Activated naive CD8-positive, alpha-beta T cell treated with anti-CD3 and anti-CD28 coated beads, Interleukin-2, amount 50 U/mL, for 24 hours (primary cell): ENCODE measurements at regions not wholly inside any gene's neighbourhood (a gene's known extent, or its start where the extent isn't known, plus 50 kb on each side); places are given as distances from the start of the nearest gene placed in this dataset.

ENCODE experiments used
- ATAC-seq: fragments of 150-1000 bp; cut with Tn5 transposase; one replicate; pipeline ENCODE4 v1.10.0; 2021
- DNase-seq: peaks from one replicate; pipeline ENCODE4 v3.0.0; 2021
- H3K27ac Mint-ChIP-seq: one replicate; pipeline ENCODE4 v1.8.0; 2021; ENCODE audit warnings: mild to moderate bottlenecking, mixed read lengths
- H3K27me3 Mint-ChIP-seq: one replicate; pipeline ENCODE4 v1.8.0; 2021; ENCODE audit warnings: mixed read lengths
- H3K36me3 Mint-ChIP-seq: one replicate; pipeline ENCODE4 v1.8.0; 2021; ENCODE audit warnings: low read depth, mixed read lengths
- H3K4me1 Mint-ChIP-seq: one replicate; pipeline ENCODE4 v1.8.0; 2021; ENCODE audit warnings: mixed read lengths
- H3K4me3 Mint-ChIP-seq: one replicate; pipeline ENCODE4 v1.8.0; 2021; ENCODE audit warnings: mild to moderate bottlenecking, moderate library complexity, mixed read lengths
- H3K9me3 Mint-ChIP-seq: one replicate; pipeline ENCODE4 v1.8.0; 2021; ENCODE audit warnings: mixed read lengths

GRCh38 chr5:166532456-166533220 is 1758.8 kb upstream of the WWC1 start:
- DNase-seq (no peak), ATAC-seq (no peak)
- Mint-ChIP-seq H3K4me1 (no peaks in the 10 kb centered on the region), H3K27me3 (no peaks in the 10 kb centered on the region), H3K27ac (no peak overlapping the region), H3K4me3 (no peak overlapping the region), H3K36me3 (no peaks in the 10 kb centered on the region), H3K9me3 (peaks cover 8% of the 10 kb centered on the region)

GRCh38 chr5:166535641-166536040 is 1755.8 kb upstream of the WWC1 start:
- DNase-seq (no peak), ATAC-seq (no peak)
- H3K36me3 Mint-ChIP-seq = no peaks in the 10 kb centered on the region
- peaks cover 8% of the 10 kb centered on the region for H3K9me3 Mint-ChIP-seq
- no peak overlapping the region for H3K27ac Mint-ChIP-seq
- no peaks in the 10 kb centered on the region for H3K27me3 Mint-ChIP-seq
- H3K4me3 Mint-ChIP-seq = no peak overlapping the region
- no peaks in the 10 kb centered on the region for H3K4me1 Mint-ChIP-seq

- H3K36me3 Mint-ChIP-seq = no peaks in the 10 kb centered on the region
- no peaks in the 10 kb centered on the region for H3K27me3 Mint-ChIP-seq
- peaks cover 8% of the 10 kb centered on the region for H3K9me3 Mint-ChIP-seq
- H3K4me3 Mint-ChIP-seq = no peak overlapping the region
- H3K4me1 Mint-ChIP-seq = no peaks in the 10 kb centered on the region
- no peak overlapping the region for H3K27ac Mint-ChIP-seq
- no peak for ATAC-seq
- no peak for DNase-seq
Observed at GRCh38 chr5:166540156-166540555, 1751.3 kb upstream of the WWC1 start.

GRCh38 chr5:166551384-166551783 is 1740.1 kb upstream of the WWC1 start:
- ATAC-seq = no peak
- Mint-ChIP-seq H3K27me3 (no peaks in the 10 kb centered on the region), H3K4me3 (no peak overlapping the region), H3K4me1 (no peaks in the 10 kb centered on the region), H3K27ac (no peak overlapping the region), H3K36me3 (no peaks in the 10 kb centered on the region), H3K9me3 (peaks cover 20% of the 10 kb centered on the region)
- no peak for DNase-seq

GRCh38 chr5:166553778-166554177 is 1737.7 kb upstream of the WWC1 start:
- H3K4me3 Mint-ChIP-seq = no peak overlapping the region
- no peak overlapping the region for H3K27ac Mint-ChIP-seq
- no peaks in the 10 kb centered on the region for H3K4me1 Mint-ChIP-seq
- no peaks in the 10 kb centered on the region for H3K36me3 Mint-ChIP-seq
- peaks cover 20% of the 10 kb centered on the region for H3K9me3 Mint-ChIP-seq
- ATAC-seq = no peak
- no peak for DNase-seq
- no peaks in the 10 kb centered on the region for H3K27me3 Mint-ChIP-seq

- ATAC-seq (no peak), DNase-seq (no peak)
- Mint-ChIP-seq H3K27ac (no peak overlapping the region), H3K27me3 (no peaks in the 10 kb centered on the region), H3K9me3 (peaks cover 15% of the 10 kb centered on the region), H3K4me1 (no peaks in the 10 kb centered on the region), H3K36me3 (no peaks in the 10 kb centered on the region), H3K4me3 (no peak overlapping the region)
Observed at GRCh38 chr5:166561759-166562158, 1729.7 kb upstream of the WWC1 start.

- Mint-ChIP-seq H3K27ac (no peak overlapping the region), H3K9me3 (peaks cover 15% of the 10 kb centered on the region), H3K36me3 (no peaks in the 10 kb centered on the region), H3K4me3 (no peak overlapping the region), H3K27me3 (no peaks in the 10 kb centered on the region), H3K4me1 (no peaks in the 10 kb centered on the region)
- DNase-seq = no peak
- ATAC-seq = no peak
Observed at GRCh38 chr5:166562246-166562645, 1729.2 kb upstream of the WWC1 start.

GRCh38 chr5:166566725-166567124 is 1724.7 kb upstream of the WWC1 start:
- Mint-ChIP-seq H3K4me3 (no peak overlapping the region), H3K27ac (no peak overlapping the region), H3K4me1 (no peaks in the 10 kb centered on the region), H3K9me3 (peaks cover 15% of the 10 kb centered on the region), H3K27me3 (no peaks in the 10 kb centered on the region), H3K36me3 (no peaks in the 10 kb centered on the region)
- DNase-seq (no peak), ATAC-seq (no peak)

GRCh38 chr5:166570865-166571264 is 1720.6 kb upstream of the WWC1 start:
- no peak overlapping the region for H3K27ac Mint-ChIP-seq
- H3K4me3 Mint-ChIP-seq = no peak overlapping the region
- H3K36me3 Mint-ChIP-seq = no peaks in the 10 kb centered on the region
- no peaks in the 10 kb centered on the region for H3K4me1 Mint-ChIP-seq
- no peaks in the 10 kb centered on the region for H3K27me3 Mint-ChIP-seq
- peaks cover 28% of the 10 kb centered on the region for H3K9me3 Mint-ChIP-seq
- ATAC-seq (no peak), DNase-seq (no peak)

GRCh38 chr5:166571668-166572067 is 1719.8 kb upstream of the WWC1 start:
- Mint-ChIP-seq H3K36me3 (no peaks in the 10 kb centered on the region), H3K4me1 (no peaks in the 10 kb centered on the region), H3K9me3 (peaks cover 28% of the 10 kb centered on the region), H3K27me3 (no peaks in the 10 kb centered on the region), H3K4me3 (no peak overlapping the region), H3K27ac (no peak overlapping the region)
- ATAC-seq (no peak), DNase-seq (no peak)

- H3K9me3 Mint-ChIP-seq = peaks cover 26% of the 10 kb centered on the region
- no peak for ATAC-seq
- no peaks in the 10 kb centered on the region for H3K36me3 Mint-ChIP-seq
- H3K27ac Mint-ChIP-seq = no peak overlapping the region
- no peaks in the 10 kb centered on the region for H3K27me3 Mint-ChIP-seq
- no peaks in the 10 kb centered on the region for H3K4me1 Mint-ChIP-seq
- no peak for DNase-seq
- H3K4me3 Mint-ChIP-seq = no peak overlapping the region
Observed at GRCh38 chr5:166576323-166576722, 1715.1 kb upstream of the WWC1 start.

GRCh38 chr5:166581826-166582225 is 1709.6 kb upstream of the WWC1 start:
- Mint-ChIP-seq H3K4me1 (no peaks in the 10 kb centered on the region), H3K27me3 (no peaks in the 10 kb centered on the region), H3K9me3 (peaks cover 20% of the 10 kb centered on the region), H3K4me3 (no peak overlapping the region), H3K27ac (no peak overlapping the region), H3K36me3 (no peaks in the 10 kb centered on the region)
- no peak for DNase-seq
- ATAC-seq = no peak

- no peak overlapping the region for H3K27ac Mint-ChIP-seq
- H3K27me3 Mint-ChIP-seq = no peaks in the 10 kb centered on the region
- no peaks in the 10 kb centered on the region for H3K36me3 Mint-ChIP-seq
- H3K4me1 Mint-ChIP-seq = no peaks in the 10 kb centered on the region
- DNase-seq (no peak), ATAC-seq (no peak)
- H3K4me3 Mint-ChIP-seq = no peak overlapping the region
- H3K9me3 Mint-ChIP-seq = peaks cover 20% of the 10 kb centered on the region
Observed at GRCh38 chr5:166582416-166582815, 1709.0 kb upstream of the WWC1 start.

GRCh38 chr5:166594567-166594966 is 1696.9 kb upstream of the WWC1 start:
- Mint-ChIP-seq H3K27me3 (no peaks in the 10 kb centered on the region), H3K4me3 (no peak overlapping the region), H3K4me1 (no peaks in the 10 kb centered on the region), H3K9me3 (peaks cover 11% of the 10 kb centered on the region), H3K27ac (no peak overlapping the region), H3K36me3 (no peaks in the 10 kb centered on the region)
- DNase-seq = no peak
- no peak for ATAC-seq

GRCh38 chr5:166595274-166595951 is 1696.0 kb upstream of the WWC1 start:
- H3K9me3 Mint-ChIP-seq = peaks cover 11% of the 10 kb centered on the region
- no peak overlapping the region for H3K4me3 Mint-ChIP-seq
- ATAC-seq = no peak
- no peak for DNase-seq
- H3K36me3 Mint-ChIP-seq = no peaks in the 10 kb centered on the region
- no peaks in the 10 kb centered on the region for H3K4me1 Mint-ChIP-seq
- no peak overlapping the region for H3K27ac Mint-ChIP-seq
- H3K27me3 Mint-ChIP-seq = no peaks in the 10 kb centered on the region
